Fibroblast of pulmonary artery (primary cell): ENCODE measurements at regions not wholly inside any gene's neighbourhood (a gene's known extent, or its start where the extent isn't known, plus 50 kb on each side); places are given as distances from the start of the nearest gene placed in this dataset.
A peak's percentile ranks its signal among the peaks of the same experiment; 100 is the strongest.

Source experiments
- DNase-seq: peaks from one replicate; pipeline ENCODE4 v3.0.0-alpha.2; 2010; ENCODE audit warnings: low read depth
- H3K4me3 ChIP-seq: replicated peaks from 2 replicates; pipeline ENCODE4 v1.5.1; 2011; ENCODE audit warnings: low read depth, mild to moderate bottlenecking, control low read depth, low read length, moderate library complexity
- CTCF ChIP-seq: IDR thresholded peaks from 2 replicates; pipeline ENCODE4 v1.5.1; 2011; ENCODE audit warnings: mild to moderate bottlenecking, control low read depth, low read length, inconsistent platforms; ENCODE audit errors: missing control alignments

GRCh38 chr6:4287372-4287771 lies 152.0 kb upstream of the ECI2 start:
- no peak for TF ChIP-seq CTCF
- no peak for DNase-seq
- no peak overlapping the region for H3K4me3 ChIP-seq

GRCh38 chr6:4282926-4283325 lies 147.6 kb upstream of the ECI2 start:
- no peak for DNase-seq
- TF ChIP-seq CTCF = no peak
- no peak overlapping the region for H3K4me3 ChIP-seq

GRCh38 chr6:4281341-4282293 lies 146.2 kb upstream of the ECI2 start:
- DNase-seq = peak; percentile 31
- TF ChIP-seq CTCF = peak; percentile 4
- peak overlapping the region; percentile 32 for H3K4me3 ChIP-seq

- DNase-seq = peak; percentile 84
- H3K4me3 ChIP-seq = no peak overlapping the region
- no peak for TF ChIP-seq CTCF
These were observed 145.3 kb upstream of the ECI2 start for GRCh38 chr6:4280707-4281106.

- TF ChIP-seq CTCF = no peak
- no peak for DNase-seq
- H3K4me3 ChIP-seq = no peak overlapping the region
These were observed 144.7 kb upstream of the ECI2 start for GRCh38 chr6:4280031-4280430.

GRCh38 chr6:4274382-4275082 lies 139.2 kb upstream of the ECI2 start:
- no peak for TF ChIP-seq CTCF
- DNase-seq = peak; percentile 31
- no peak overlapping the region for H3K4me3 ChIP-seq

- no peak overlapping the region for H3K4me3 ChIP-seq
- no peak for TF ChIP-seq CTCF
- no peak for DNase-seq
These were observed 137.6 kb upstream of the ECI2 start for GRCh38 chr6:4272996-4273395.
